HFF-Myc (cell line): ENCODE measurements at regions not wholly inside any gene's neighbourhood (a gene's known extent, or its start where the extent isn't known, plus 50 kb on each side); places are given as distances from the start of the nearest gene placed in this dataset.

Experiments used
- DNase-seq: peaks from one replicate; pipeline ENCODE4 v3.0.0-alpha.2; 2011; ENCODE audit warnings: low read depth; ENCODE audit errors: extremely low read depth
- H3K4me3 ChIP-seq: replicated peaks from 2 replicates; pipeline ENCODE4 v1.5.1; 2011; ENCODE audit warnings: low read depth, mild to moderate bottlenecking, control low read depth, low read length
- CTCF ChIP-seq: IDR thresholded peaks from 2 replicates; pipeline ENCODE4 v1.5.1; 2012; ENCODE audit warnings: mild to moderate bottlenecking, low read depth, low read length, control low read depth; ENCODE audit errors: missing control alignments

GRCh38 chr14:61188196-61188595 lies 92.9 kb downstream of the TMEM30B start:
- no peak for TF ChIP-seq CTCF
- H3K4me3 ChIP-seq = no peak overlapping the region
- DNase-seq = no peak

- DNase-seq = no peak
- TF ChIP-seq CTCF = no peak
- H3K4me3 ChIP-seq = no peak overlapping the region
Measured at GRCh38 chr14:61187196-61187905, 93.8 kb downstream of the TMEM30B start.

GRCh38 chr14:61186341-61187195 lies 94.6 kb downstream of the TMEM30B start:
- TF ChIP-seq CTCF = no peak
- no peak for DNase-seq
- no peak overlapping the region for H3K4me3 ChIP-seq

GRCh38 chr14:61185534-61185933 lies 95.6 kb downstream of the TMEM30B start:
- no peak for DNase-seq
- H3K4me3 ChIP-seq = no peak overlapping the region
- no peak for TF ChIP-seq CTCF

- H3K4me3 ChIP-seq = no peak overlapping the region
- no peak for TF ChIP-seq CTCF
- DNase-seq = peak; percentile 92
Measured at GRCh38 chr14:61184112-61184511, 97.0 kb downstream of the TMEM30B start.

- DNase-seq = no peak
- no peak for TF ChIP-seq CTCF
Measured at GRCh38 chr14:61183196-61183885, 97.8 kb downstream of the TMEM30B start.

More at GRCh38 chr14:61183196-61183885, 97.8 kb downstream of the TMEM30B start:
- no peak overlapping the region for H3K4me3 ChIP-seq
